Esophagus squamous epithelium (tissue), 4 donors: ENCODE measurements at regions not wholly inside any gene's neighbourhood (a gene's known extent, or its start where the extent isn't known, plus 50 kb on each side); places are given as distances from the start of the nearest gene placed in this dataset.

ENCODE experiments used
- CTCF ChIP-seq, 6 experiments: fragments of 450-650 bp in 4 of 6; fragments of 200-600 bp in 2 of 6; sonication (generic) in 2 of 6; IDR thresholded peaks; one replicate each; pipeline ENCODE4 v1.5.1; 2016 to 2019; ENCODE audit warnings: antibody characterized with exemption in 6 of 6, mild to moderate bottlenecking in 4 of 6, moderate library complexity in 4 of 6
- POLR2A ChIP-seq, 4 donors: fragments of 450-650 bp; IDR thresholded peaks; one replicate each; pipeline ENCODE4 v1.6.1; 2017; ENCODE audit warnings: antibody characterized with exemption in 4 of 4, mild to moderate bottlenecking in 4 of 4, moderate library complexity in 3 of 4

- TF ChIP-seq CTCF (IDR thresholded peaks at IDR 0.05), result no peak
- TF ChIP-seq POLR2A (IDR thresholded peaks at IDR 0.05), result no peak
These were observed 469.9 kb upstream of the SMIM21 start for GRCh38 chr18:75897386-75897785.
